Body of pancreas (tissue), 4 donors: ENCODE measurements at regions not wholly inside any gene's neighbourhood (a gene's known extent, or its start where the extent isn't known, plus 50 kb on each side); places are given as distances from the start of the nearest gene placed in this dataset.

Experiments
- ATAC-seq: fragments of 150-250 bp; one replicate; pipeline ENCODE4 v1.9.1; 2016
- DNase-seq, 4 donors: peaks; one replicate each; pipeline ENCODE4 v3.0.0-alpha.2; 2019
- H3K27ac ChIP-seq, 4 donors: fragments of 200-600 bp; sonication (generic); 1 replicate in 3 of 4; 2 replicates in 1 of 4; pipeline versions ENCODE4 v1.5.1 to v1.6.1; 2016 to 2019; ENCODE audit warnings: mild to moderate bottlenecking in 1 of 4, mixed read lengths in 1 of 4, moderate library complexity in 1 of 4
- H3K27me3 ChIP-seq, 2 donors: fragments of 200-600 bp; sonication (generic); one replicate each; pipeline ENCODE4 v1.6.0; 2016; ENCODE audit warnings: mild to moderate bottlenecking in 1 of 2
- H3K36me3 ChIP-seq, 2 donors: fragments of 200-600 bp; sonication (generic); replicated peaks in 1 of 2; 2 replicates each; pipeline ENCODE4 v1.5.1; 2016; ENCODE audit warnings: low read depth in 2 of 2; ENCODE audit not compliant: insufficient read depth in 1 of 2
- H3K4me1 ChIP-seq: fragments of 200-600 bp; sonication (generic); one replicate; pipeline ENCODE4 v1.6.0; 2016
- H3K4me3 ChIP-seq, 2 donors: fragments of 200-600 bp; sonication (generic); 1 replicate in 1 of 2; 2 replicates in 1 of 2; pipeline ENCODE4 v1.5.1; 2016 to 2019
- H3K9me3 ChIP-seq, 3 donors: fragments of 200-600 bp; sonication (generic); 1 replicate in 2 of 3; 2 replicates in 1 of 3; pipeline ENCODE4 v1.5.1; 2016
- CTCF ChIP-seq, 7 experiments: fragments of 450-650 bp in 4 of 7; fragments of 200-600 bp in 3 of 7; sonication (generic) in 3 of 7; IDR thresholded peaks; one replicate each; pipeline ENCODE4 v1.5.1; 2016 to 2019; ENCODE audit warnings: antibody characterized with exemption in 7 of 7
- POLR2A ChIP-seq, 3 donors: fragments of 450-650 bp; IDR thresholded peaks; one replicate each; pipeline ENCODE4 v1.6.1; 2016; ENCODE audit warnings: antibody characterized with exemption in 3 of 3, mild to moderate bottlenecking in 2 of 3
- WGBS, 2 donors: methylation state at CpG; one replicate each; pipeline ENCODE4 v1.1.5; 2017; 5-methylcytosine and 5-hydroxymethylcytosine counted together
- intact Hi-C: fragments of 100-400 bp; cut with DNase I; formaldehyde crosslinking; loops from one replicate; pipeline ENCODE4 v1.15.1; 2023

GRCh38 chr3:69675786-69676530, 63.3 kb upstream of the MITF start:
- 46 to 63% methylated on average over 6 of the region's 6 CpGs for WGBS, 2 donors
- H3K4me1 ChIP-seq: peaks cover 7% of the 10 kb centered on the region
- TF ChIP-seq CTCF (IDR thresholded peaks at IDR 0.05) (no peak), POLR2A (IDR thresholded peaks at IDR 0.05) (no peak)
- ATAC-seq: peak; percentile 68
- no peaks in the 10 kb centered on the region for H3K27me3 ChIP-seq
- peak in 1 of 4 donors; percentile 19 for DNase-seq
- H3K4me3 ChIP-seq: no peak overlapping the region
- no peaks in the 10 kb centered on the region for H3K36me3 ChIP-seq
- H3K27ac ChIP-seq: peak overlapping the region in 3 of 4 donors; percentile 11 to 34 (median 30)
- intact Hi-C loops: loop anchor here (10.0 kb wide), 1 partner anchor 511 kb away; no protein-coding TSS in a partner anchor
- H3K9me3 ChIP-seq: no peaks in the 10 kb centered on the region

GRCh38 chr3:69674752-69675151, 64.5 kb upstream of the MITF start:
- intact Hi-C loops: loop anchor here (10.0 kb wide), 1 partner anchor 510 kb away; no protein-coding TSS in a partner anchor

GRCh38 chr3:69671082-69671952, 67.9 kb upstream of the MITF start:
- intact Hi-C loops: loop anchor here (10.0 kb wide), 1 partner anchor 507 kb away; no protein-coding TSS in a partner anchor
- 35 to 39% methylated on average over 6 of the region's 6 CpGs for WGBS, 2 donors
- Histone ChIP-seq H3K4me1 (peaks cover 7% of the 10 kb centered on the region), H3K27me3 (no peaks in the 10 kb centered on the region), H3K4me3 (no peak overlapping the region), H3K9me3 (no peaks in the 10 kb centered on the region), H3K27ac (no peak overlapping the region), H3K36me3 (no peaks in the 10 kb centered on the region)
- TF ChIP-seq CTCF (IDR thresholded peaks at IDR 0.05) (peak; percentile 47 to 71 (median 69)), POLR2A (IDR thresholded peaks at IDR 0.05) (no peak)
- DNase-seq (peak in 3 of 4 donors; percentile 16 to 51 (median 26)), ATAC-seq (no peak)

More at GRCh38 chr3:69674752-69675151, 64.5 kb upstream of the MITF start:
- H3K9me3 ChIP-seq: no peaks in the 10 kb centered on the region
- 87 to 88% methylated on average over 3 of the region's 3 CpGs for WGBS, 2 donors
- no peaks in the 10 kb centered on the region for H3K36me3 ChIP-seq
- H3K4me3 ChIP-seq: no peak overlapping the region
- ATAC-seq (no peak), DNase-seq (no peak)
- H3K27ac ChIP-seq: no peak overlapping the region
- TF ChIP-seq POLR2A (IDR thresholded peaks at IDR 0.05) (no peak), CTCF (IDR thresholded peaks at IDR 0.05) (no peak)
- H3K27me3 ChIP-seq: no peaks in the 10 kb centered on the region
- peaks cover 7% of the 10 kb centered on the region for H3K4me1 ChIP-seq

GRCh38 chr3:69669070-69669469, 70.2 kb upstream of the MITF start:
- H3K9me3 ChIP-seq: no peaks in the 10 kb centered on the region

More at GRCh38 chr3:69669070-69669469, 70.2 kb upstream of the MITF start:
- ATAC-seq (no peak), DNase-seq (no peak)
- H3K4me1 ChIP-seq: peaks cover 7% of the 10 kb centered on the region
- H3K4me3 ChIP-seq: no peak overlapping the region
- no peaks in the 10 kb centered on the region for H3K36me3 ChIP-seq
- WGBS, 2 donors: 30 to 60% methylated on average over 3 of the region's 3 CpGs
- intact Hi-C loops: no loop called here
- no peak overlapping the region for H3K27ac ChIP-seq
- no peaks in the 10 kb centered on the region for H3K27me3 ChIP-seq
- TF ChIP-seq POLR2A (IDR thresholded peaks at IDR 0.05) (no peak), CTCF (IDR thresholded peaks at IDR 0.05) (no peak)
